CD4-positive, alpha-beta T cell treated with Interleukin-1 beta for 1 hour (primary cell): ENCODE measurements at regions not wholly inside any gene's neighbourhood (a gene's known extent, or its start where the extent isn't known, plus 50 kb on each side); places are given as distances from the start of the nearest gene placed in this dataset.
"Not testable (repeated sequence)": the region's sequence is repeated elsewhere in the genome, so short reads cannot be mapped to it uniquely, and the experiment has no call there.

Source experiments
- DNase-seq, 2 donors: peaks; one replicate each; pipeline ENCODE4 v3.0.0-alpha.2; 2020 to 2022

GRCh38 chr6:82419132-82419581, 55.5 kb downstream of the TPBG start:
- no peak for DNase-seq

GRCh38 chr6:82419859-82420258, 56.2 kb downstream of the TPBG start:
- no peak for DNase-seq

GRCh38 chr6:82430611-82431010, 67.0 kb downstream of the TPBG start:
- DNase-seq = no peak

- DNase-seq = no peak
These were observed 73.1 kb downstream of the TPBG start for GRCh38 chr6:82436740-82437139.

- DNase-seq = no peak
These were observed 74.1 kb downstream of the TPBG start for GRCh38 chr6:82437701-82438100.

- DNase-seq = no peak
These were observed 77.6 kb downstream of the TPBG start for GRCh38 chr6:82441047-82441855.

GRCh38 chr6:82442061-82442719, 78.6 kb downstream of the TPBG start:
- DNase-seq = no peak

- no peak for DNase-seq
These were observed 94.5 kb downstream of the TPBG start for GRCh38 chr6:82458147-82458546.

GRCh38 chr6:82458705-82459104, 95.1 kb downstream of the TPBG start:
- DNase-seq = no peak

- DNase-seq = no peak
These were observed 97.9 kb downstream of the TPBG start for GRCh38 chr6:82461536-82461935.

GRCh38 chr6:82467338-82467737, 103.7 kb downstream of the TPBG start:
- no peak for DNase-seq

- DNase-seq = not testable (repeated sequence)
These were observed 106.5 kb downstream of the TPBG start for GRCh38 chr6:82470123-82470522.

GRCh38 chr6:82475106-82475505, 111.5 kb downstream of the TPBG start:
- DNase-seq = not testable (repeated sequence)

- DNase-seq = no peak
These were observed 120.4 kb downstream of the TPBG start for GRCh38 chr6:82484001-82484400.

- no peak for DNase-seq
These were observed 121.4 kb downstream of the TPBG start for GRCh38 chr6:82484737-82485626.

GRCh38 chr6:82487895-82488294, 124.3 kb downstream of the TPBG start:
- DNase-seq = no peak

GRCh38 chr6:82488403-82488802, 124.8 kb downstream of the TPBG start:
- no peak for DNase-seq

GRCh38 chr6:82492134-82492533, 128.5 kb downstream of the TPBG start:
- no peak for DNase-seq

- DNase-seq = no peak
These were observed 129.8 kb downstream of the TPBG start for GRCh38 chr6:82493467-82493866.

- DNase-seq = no peak
These were observed 130.8 kb downstream of the TPBG start for GRCh38 chr6:82494367-82494766.

- not testable (repeated sequence) for DNase-seq
These were observed 138.3 kb downstream of the TPBG start for GRCh38 chr6:82501901-82502300.

- no peak for DNase-seq
These were observed 142.9 kb downstream of the TPBG start for GRCh38 chr6:82506526-82506925.

GRCh38 chr6:82507112-82507511, 143.5 kb downstream of the TPBG start:
- DNase-seq = no peak
